ENCODE measurements at regions not wholly inside any gene's neighbourhood (a gene's known extent, or its start where the extent isn't known, plus 50 kb on each side); places are given as distances from the start of the nearest gene placed in this dataset.

- Histone ChIP-seq H3K36me3 (no peaks in the 10 kb centered on the region), H3K9me3 (no peaks in the 10 kb centered on the region), H3K4me3 (no peak overlapping the region), H3K27me3 (replicated peaks; ENCODE audit: insufficient read depth) (no peaks in the 10 kb centered on the region), H3K27ac (no peak overlapping the region), H3K4me1 (replicated peaks) (no peaks in the 10 kb centered on the region)
- TF ChIP-seq POLR2A (IDR thresholded peaks at IDR 0.05) (no peak), POLR2AphosphoS5 (IDR thresholded peaks at IDR 0.05) (no peak), CTCF (IDR thresholded peaks at IDR 0.05) (no peak)
- WGBS, result 96% methylated on average over 5 of the region's 5 CpGs
- intact Hi-C loops (cut with DNase I), result no loop called here
- no peak for DNase-seq (ENCODE audit: low spot score)
Observed at GRCh38 chr12:107537464-107538119, 148.0 kb upstream of the PWP1 start.

- no peaks in the 10 kb centered on the region for H3K36me3 ChIP-seq
- TF ChIP-seq POLR2A (IDR thresholded peaks at IDR 0.05), result no peak
- no peak for TF ChIP-seq POLR2AphosphoS5 (IDR thresholded peaks at IDR 0.05)
- TF ChIP-seq CTCF (IDR thresholded peaks at IDR 0.05), result no peak
- WGBS, result 82% methylated on average over 5 of the region's 5 CpGs
- no peaks in the 10 kb centered on the region for H3K27me3 ChIP-seq (replicated peaks; ENCODE audit: insufficient read depth)
- H3K9me3 ChIP-seq, result no peaks in the 10 kb centered on the region
- H3K4me3 ChIP-seq, result no peak overlapping the region
- no peaks in the 10 kb centered on the region for H3K4me1 ChIP-seq (replicated peaks)
- intact Hi-C loops (cut with DNase I), result no loop called here
- H3K27ac ChIP-seq, result no peak overlapping the region
- no peak for DNase-seq (ENCODE audit: low spot score)
Observed at GRCh38 chr12:107539196-107539939, 146.2 kb upstream of the PWP1 start.

GRCh38 chr12:107541001-107541705, 144.4 kb upstream of the PWP1 start:
- WGBS, result 87% methylated on average over 7 of the region's 7 CpGs
- Histone ChIP-seq H3K4me3 (no peak overlapping the region), H3K27ac (no peak overlapping the region), H3K27me3 (replicated peaks; ENCODE audit: insufficient read depth) (no peaks in the 10 kb centered on the region), H3K9me3 (no peaks in the 10 kb centered on the region), H3K4me1 (replicated peaks) (no peaks in the 10 kb centered on the region), H3K36me3 (no peaks in the 10 kb centered on the region)
- TF ChIP-seq POLR2AphosphoS5 (IDR thresholded peaks at IDR 0.05) (no peak), CTCF (IDR thresholded peaks at IDR 0.05) (no peak), POLR2A (IDR thresholded peaks at IDR 0.05) (no peak)
- no peak for DNase-seq (ENCODE audit: low spot score)
- intact Hi-C loops (cut with DNase I), result no loop called here

GRCh38 chr12:107543416-107543815, 142.2 kb upstream of the PWP1 start:
- intact Hi-C loops (cut with DNase I), result no loop called here
- DNase-seq (ENCODE audit: low spot score), result no peak
- H3K27me3 ChIP-seq (replicated peaks; ENCODE audit: insufficient read depth), result no peaks in the 10 kb centered on the region
- no peak overlapping the region for H3K4me3 ChIP-seq
- WGBS, result 92% methylated on average over 5 of the region's 5 CpGs
- H3K27ac ChIP-seq, result no peak overlapping the region
- H3K4me1 ChIP-seq (replicated peaks), result no peaks in the 10 kb centered on the region
- no peaks in the 10 kb centered on the region for H3K36me3 ChIP-seq
- TF ChIP-seq POLR2A (IDR thresholded peaks at IDR 0.05), result no peak
- no peak for TF ChIP-seq POLR2AphosphoS5 (IDR thresholded peaks at IDR 0.05)
- no peak for TF ChIP-seq CTCF (IDR thresholded peaks at IDR 0.05)
- H3K9me3 ChIP-seq, result no peaks in the 10 kb centered on the region
